ENCODE measurements at regions not wholly inside any gene's neighbourhood (a gene's known extent, or its start where the extent isn't known, plus 50 kb on each side); places are given as distances from the start of the nearest gene placed in this dataset.

DNA sequence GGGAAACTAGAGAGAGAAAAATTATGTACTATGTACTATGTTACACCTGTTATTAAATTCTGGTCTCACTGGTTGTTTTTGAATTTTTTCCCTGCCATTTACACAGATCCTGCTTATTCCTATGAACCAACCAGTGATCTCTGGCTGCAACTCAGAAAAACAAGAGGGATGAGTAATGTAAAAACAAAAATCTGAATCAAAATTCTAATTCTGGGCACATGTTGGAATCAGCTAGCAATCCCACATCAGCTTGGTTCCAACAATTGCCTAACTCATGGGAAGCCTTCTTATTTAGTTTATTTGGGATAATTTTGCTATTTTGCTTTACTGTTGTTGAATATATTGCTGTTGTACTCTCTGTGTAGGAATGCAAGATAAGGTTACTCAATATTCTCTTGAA is 78.3 kb downstream of the PLK2 start:
- H3K4me3 ChIP-seq = no peak overlapping the region
- H3K27ac ChIP-seq = no peak overlapping the region
- H3K4me1 ChIP-seq = no peaks in the 10 kb centered on the region
- no peak for DNase-seq
- intact Hi-C loops (cut with DNase I; ENCODE audit: low total_unique reads) = no loop called here
- no peaks in the 10 kb centered on the region for H3K36me3 ChIP-seq
- H3K27me3 ChIP-seq = no peaks in the 10 kb centered on the region
- TF ChIP-seq, protein P1, sequence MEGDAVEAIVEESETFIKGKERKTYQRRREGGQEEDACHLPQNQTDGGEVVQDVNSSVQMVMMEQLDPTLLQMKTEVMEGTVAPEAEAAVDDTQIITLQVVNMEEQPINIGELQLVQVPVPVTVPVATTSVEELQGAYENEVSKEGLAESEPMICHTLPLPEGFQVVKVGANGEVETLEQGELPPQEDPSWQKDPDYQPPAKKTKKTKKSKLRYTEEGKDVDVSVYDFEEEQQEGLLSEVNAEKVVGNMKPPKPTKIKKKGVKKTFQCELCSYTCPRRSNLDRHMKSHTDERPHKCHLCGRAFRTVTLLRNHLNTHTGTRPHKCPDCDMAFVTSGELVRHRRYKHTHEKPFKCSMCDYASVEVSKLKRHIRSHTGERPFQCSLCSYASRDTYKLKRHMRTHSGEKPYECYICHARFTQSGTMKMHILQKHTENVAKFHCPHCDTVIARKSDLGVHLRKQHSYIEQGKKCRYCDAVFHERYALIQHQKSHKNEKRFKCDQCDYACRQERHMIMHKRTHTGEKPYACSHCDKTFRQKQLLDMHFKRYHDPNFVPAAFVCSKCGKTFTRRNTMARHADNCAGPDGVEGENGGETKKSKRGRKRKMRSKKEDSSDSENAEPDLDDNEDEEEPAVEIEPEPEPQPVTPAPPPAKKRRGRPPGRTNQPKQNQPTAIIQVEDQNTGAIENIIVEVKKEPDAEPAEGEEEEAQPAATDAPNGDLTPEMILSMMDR (IDR thresholded peaks at IDR 0.05) = no peak
- peaks cover 0 to 30% (median 15%) of the 10 kb centered on the region in 4 donors for H3K9me3 ChIP-seq

DNA sequence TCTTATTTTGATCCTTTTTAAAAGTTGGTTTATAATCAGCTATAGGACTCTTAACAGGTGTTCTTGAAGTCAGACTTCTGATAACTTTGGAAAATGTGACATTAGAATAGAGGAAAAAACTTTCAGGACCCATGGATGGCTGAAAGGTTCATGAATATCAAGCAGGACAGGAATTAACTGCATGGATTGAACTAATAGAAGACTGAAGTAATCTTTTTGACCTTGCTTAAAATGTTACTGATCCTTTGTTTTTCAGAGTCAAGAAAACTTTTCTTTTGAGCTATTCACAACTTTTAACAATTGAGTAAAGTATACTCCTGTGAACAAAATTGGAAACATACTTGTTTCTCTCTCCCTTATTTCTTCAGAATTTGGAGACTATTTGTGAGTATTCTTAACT is 79.2 kb downstream of the PLK2 start:
- no peaks in the 10 kb centered on the region for H3K4me1 ChIP-seq
- TF ChIP-seq, protein P1 (IDR thresholded peaks at IDR 0.05) = no peak
- TF ChIP-seq POLR2AphosphoS5 (IDR thresholded peaks at IDR 0.05) = no peak
- TF ChIP-seq EP300 (IDR thresholded peaks at IDR 0.05) = no peak
- TF ChIP-seq POLR2A (IDR thresholded peaks at IDR 0.05) = no peak
- no peak for DNase-seq
- no peaks in the 10 kb centered on the region for H3K27me3 ChIP-seq
- H3K36me3 ChIP-seq = no peaks in the 10 kb centered on the region
- peaks cover 0 to 35% (median 15%) of the 10 kb centered on the region in 4 donors for H3K9me3 ChIP-seq
- no peak overlapping the region for H3K27ac ChIP-seq
- intact Hi-C loops (cut with DNase I; ENCODE audit: low total_unique reads) = no loop called here
- H3K4me3 ChIP-seq = no peak overlapping the region

DNA sequence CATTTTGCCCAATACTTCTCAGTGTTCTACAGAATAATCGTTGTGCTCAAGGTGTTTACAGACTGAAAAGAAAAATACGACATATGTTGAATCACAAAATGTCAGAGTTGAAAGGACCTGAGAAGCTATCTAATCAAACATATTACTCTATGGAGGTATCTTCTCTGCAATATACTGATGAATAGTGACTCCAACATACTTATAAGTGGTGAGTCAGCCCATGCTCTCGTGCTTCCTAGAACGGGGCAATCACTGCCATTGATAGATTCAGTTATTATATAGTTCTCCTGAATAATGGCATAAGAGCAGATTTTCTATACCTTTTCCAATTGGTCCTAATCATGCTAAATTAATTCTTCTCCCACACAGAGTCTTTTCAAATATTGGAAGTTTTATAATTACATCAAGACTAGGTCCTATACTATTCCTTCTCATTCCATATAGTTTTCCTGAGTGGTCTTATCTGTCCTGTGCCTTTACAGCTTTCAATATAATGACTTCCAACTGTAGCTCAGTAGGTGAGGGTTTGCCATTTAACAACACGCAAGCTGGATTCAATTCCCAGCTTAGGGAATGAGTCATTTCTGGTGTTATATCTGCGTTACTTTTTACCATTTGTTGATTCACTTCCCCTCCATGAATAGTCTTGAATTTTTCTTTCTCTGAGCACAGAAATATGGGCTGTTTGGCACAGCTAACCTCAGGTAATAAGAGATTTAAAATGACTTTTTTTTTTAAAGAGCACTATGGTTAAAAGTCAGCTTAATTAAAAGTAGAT is 81.1 kb downstream of the PLK2 start:
- no peak for DNase-seq
- TF ChIP-seq POLR2AphosphoS5 (IDR thresholded peaks at IDR 0.05) (no peak), POLR2A (IDR thresholded peaks at IDR 0.05) (no peak), EP300 (IDR thresholded peaks at IDR 0.05) (no peak)
- TF ChIP-seq, protein P1 (IDR thresholded peaks at IDR 0.05) = no peak
- Histone ChIP-seq H3K4me3 (no peak overlapping the region), H3K36me3 (no peaks in the 10 kb centered on the region), H3K27me3 (no peaks in the 10 kb centered on the region), H3K9me3 (peaks cover 0 to 35% (median 15%) of the 10 kb centered on the region in 4 donors), H3K4me1 (no peaks in the 10 kb centered on the region), H3K27ac (no peak overlapping the region)
- 81 to 92% (median 86%) methylated on average over 6 of the region's 6 CpGs for WGBS, 5 donors
- intact Hi-C loops (cut with DNase I; ENCODE audit: low total_unique reads) = no loop called here

DNA sequence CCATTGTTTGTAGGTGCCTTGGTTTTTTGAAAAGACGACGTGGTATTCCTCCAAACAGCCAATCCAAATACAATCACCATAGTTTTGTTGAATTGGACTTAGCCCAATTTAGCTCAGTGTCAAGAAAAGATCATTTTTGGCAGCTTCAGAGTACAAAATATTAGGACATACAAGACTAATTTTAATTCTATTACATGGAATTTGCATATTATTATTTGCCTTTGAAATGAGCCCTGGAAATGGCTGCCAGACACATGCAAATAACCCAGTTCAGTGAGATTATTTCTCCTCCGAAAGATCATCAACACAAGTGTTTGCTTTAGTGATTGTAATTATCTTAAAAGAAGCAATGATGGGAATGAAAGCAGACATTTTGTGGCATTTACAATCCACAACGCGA is 89.3 kb downstream of the PLK2 start:
- no peaks in the 10 kb centered on the region for H3K4me1 ChIP-seq
- TF ChIP-seq EP300 (IDR thresholded peaks at IDR 0.05) (no peak), POLR2AphosphoS5 (IDR thresholded peaks at IDR 0.05) (no peak), POLR2A (IDR thresholded peaks at IDR 0.05) (no peak)
- TF ChIP-seq, protein P1 (IDR thresholded peaks at IDR 0.05) = no peak
- intact Hi-C loops (cut with DNase I; ENCODE audit: low total_unique reads) = no loop called here
- no peaks in the 10 kb centered on the region for H3K9me3 ChIP-seq
- WGBS, 5 donors = 80 to 87% (median 86%) methylated on average over 5 of the region's 5 CpGs
- H3K27ac ChIP-seq = no peak overlapping the region
- H3K4me3 ChIP-seq = no peak overlapping the region
- no peaks in the 10 kb centered on the region for H3K36me3 ChIP-seq
- H3K27me3 ChIP-seq = no peaks in the 10 kb centered on the region
- no peak for DNase-seq

Measured in stomach (tissue), 8 donors.